H1 (cell line): ENCODE measurements at regions not wholly inside any gene's neighbourhood (a gene's known extent, or its start where the extent isn't known, plus 50 kb on each side); places are given as distances from the start of the nearest gene placed in this dataset.

Experiments
- BACH1 ChIP-seq: IDR thresholded peaks from 2 replicates; pipeline ENCODE4 v1.6.1; 2012; ENCODE audit warnings: low read length, improper control_type of control experiment
- JUN ChIP-seq: IDR thresholded peaks from 2 replicates; pipeline ENCODE4 v1.6.1; 2011; ENCODE audit warnings: low read depth, mild to moderate bottlenecking, improper control_type of control experiment, low read length
- SUZ12 ChIP-seq: fragments of 200-600 bp; sonication (generic); IDR thresholded peaks from 2 replicates; pipeline ENCODE4 v1.6.1; 2012; ENCODE audit warnings: mild to moderate bottlenecking, inconsistent platforms, low read length, moderate library complexity, mixed read lengths
- TF ChIP-seq, protein P1 (sequence below): IDR thresholded peaks from 2 replicates; pipeline ENCODE4 v1.6.1; 2011; ENCODE audit warnings: low read length, improper control_type of control experiment

DNA sequence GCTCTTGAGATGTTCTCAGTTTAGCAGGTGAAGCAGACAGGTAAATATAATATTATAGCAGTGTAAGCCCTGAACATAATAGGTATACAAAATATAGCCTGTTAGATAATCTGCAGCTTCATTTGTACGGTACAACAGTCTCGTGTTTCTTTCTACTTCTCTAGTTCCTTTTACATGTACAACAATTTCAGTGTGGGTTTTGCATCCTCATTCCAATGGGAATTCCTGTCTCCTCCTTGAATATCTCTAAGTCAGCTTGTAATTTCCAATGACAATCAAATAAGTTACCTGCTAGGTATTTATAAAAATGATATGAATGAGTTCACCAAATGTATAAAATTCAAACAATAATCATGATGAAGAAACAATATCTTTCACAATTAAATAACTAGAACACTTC lies 330.0 kb upstream of the RND3 start (continued):
- TF ChIP-seq BACH1 (no peak), JUN (no peak), SUZ12 (no peak)
- TF ChIP-seq, protein P1, sequence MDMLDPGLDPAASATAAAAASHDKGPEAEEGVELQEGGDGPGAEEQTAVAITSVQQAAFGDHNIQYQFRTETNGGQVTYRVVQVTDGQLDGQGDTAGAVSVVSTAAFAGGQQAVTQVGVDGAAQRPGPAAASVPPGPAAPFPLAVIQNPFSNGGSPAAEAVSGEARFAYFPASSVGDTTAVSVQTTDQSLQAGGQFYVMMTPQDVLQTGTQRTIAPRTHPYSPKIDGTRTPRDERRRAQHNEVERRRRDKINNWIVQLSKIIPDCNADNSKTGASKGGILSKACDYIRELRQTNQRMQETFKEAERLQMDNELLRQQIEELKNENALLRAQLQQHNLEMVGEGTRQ, result no peak
